ENCODE measurements at regions not wholly inside any gene's neighbourhood (a gene's known extent, or its start where the extent isn't known, plus 50 kb on each side); places are given as distances from the start of the nearest gene placed in this dataset.
"Not testable (repeated sequence)": the region's sequence is repeated elsewhere in the genome, so short reads cannot be mapped to it uniquely, and the experiment has no call there.

GRCh38 chr10:9999627-10000026 is 1018.0 kb upstream of the CELF2 start:
- DNase-seq (ENCODE audit: low read depth in 2 of 3, low spot score in 2 of 3) = no peak

- no peak for DNase-seq (ENCODE audit: low read depth in 2 of 3, low spot score in 2 of 3)
Observed at GRCh38 chr10:10007957-10008356, 1009.7 kb upstream of the CELF2 start.

- no peak for DNase-seq (ENCODE audit: low read depth in 2 of 3, low spot score in 2 of 3)
Observed at GRCh38 chr10:10010397-10010796, 1007.3 kb upstream of the CELF2 start.

DNA sequence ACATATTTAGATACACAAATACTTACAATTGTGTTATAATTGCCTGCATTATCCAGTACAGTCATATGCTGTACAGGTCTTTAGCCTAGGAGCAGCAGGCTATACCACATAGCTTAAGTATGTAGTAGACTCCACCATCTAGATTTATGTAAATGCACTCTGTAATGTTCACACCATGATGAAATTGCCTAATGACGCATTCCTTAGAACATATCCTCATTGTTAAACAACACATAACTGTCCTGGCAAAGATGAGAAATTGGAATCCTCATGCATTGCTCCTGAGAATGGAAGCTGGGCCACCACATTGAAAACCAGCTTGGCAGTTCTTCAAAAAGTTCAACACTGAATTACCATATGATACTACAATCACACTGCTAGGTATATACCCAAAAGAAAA is 1002.8 kb upstream of the CELF2 start:
- no peak for DNase-seq (ENCODE audit: low read depth in 2 of 3, low spot score in 2 of 3)

GRCh38 chr10:10017716-10018115 is 1000.0 kb upstream of the CELF2 start:
- DNase-seq (ENCODE audit: low read depth in 2 of 3, low spot score in 2 of 3) = no peak

- no peak for DNase-seq (ENCODE audit: low read depth in 2 of 3, low spot score in 2 of 3)
Observed at GRCh38 chr10:10020945-10021344, 996.7 kb upstream of the CELF2 start.

- no peak for DNase-seq (ENCODE audit: low read depth in 2 of 3, low spot score in 2 of 3)
Observed at GRCh38 chr10:10032991-10033390, 984.7 kb upstream of the CELF2 start.

GRCh38 chr10:10038348-10038747 is 979.3 kb upstream of the CELF2 start:
- DNase-seq (ENCODE audit: low read depth in 2 of 3, low spot score in 2 of 3) = no peak

DNA sequence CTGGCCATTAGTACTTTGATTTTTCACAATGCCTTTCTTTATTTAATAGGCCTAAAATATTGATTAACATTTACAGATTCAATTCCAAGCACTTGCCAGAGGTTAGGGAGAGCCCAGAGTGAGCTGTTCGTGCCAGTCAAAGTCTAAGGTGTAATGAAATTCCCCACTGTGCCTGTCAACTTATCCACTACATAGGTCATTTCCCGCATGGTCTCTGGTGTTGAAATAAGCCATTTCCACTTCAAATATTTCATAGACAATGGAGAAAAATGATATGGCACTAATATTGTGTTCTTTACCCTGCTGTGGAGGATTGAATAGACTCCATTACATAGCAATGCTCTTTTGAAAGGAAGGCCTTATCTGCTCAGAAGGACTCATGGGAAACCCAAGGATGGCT is 978.1 kb upstream of the CELF2 start:
- no peak for DNase-seq (ENCODE audit: low read depth in 2 of 3, low spot score in 2 of 3)

- no peak for DNase-seq (ENCODE audit: low read depth in 2 of 3, low spot score in 2 of 3)
Observed at GRCh38 chr10:10043083-10043482, 974.6 kb upstream of the CELF2 start.

GRCh38 chr10:10044922-10045764 is 972.5 kb upstream of the CELF2 start:
- DNase-seq (ENCODE audit: low read depth in 2 of 3, low spot score in 2 of 3) = no peak

DNA sequence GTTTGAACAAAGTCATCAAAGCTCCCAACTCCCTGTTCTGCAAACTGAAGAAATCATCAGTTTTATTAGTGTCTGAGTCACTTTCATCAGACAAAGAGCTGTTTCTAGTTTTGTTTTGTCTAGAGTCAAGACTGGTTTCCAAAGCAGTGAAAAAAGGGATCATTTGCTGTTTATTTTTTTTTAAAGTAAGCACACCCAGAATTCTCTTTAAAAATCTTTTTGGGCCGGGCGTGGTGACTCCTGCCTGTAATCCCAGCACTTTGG is 972.0 kb upstream of the CELF2 start:
- DNase-seq (ENCODE audit: low read depth in 2 of 3, low spot score in 2 of 3) = no peak

GRCh38 chr10:10047426-10047825 is 970.2 kb upstream of the CELF2 start:
- DNase-seq (ENCODE audit: low read depth in 2 of 3, low spot score in 2 of 3) = no peak

- no peak for DNase-seq (ENCODE audit: low read depth in 2 of 3, low spot score in 2 of 3)
Observed at GRCh38 chr10:10053051-10053450, 964.6 kb upstream of the CELF2 start.

- DNase-seq (ENCODE audit: low read depth in 2 of 3, low spot score in 2 of 3) = no peak
Observed at GRCh38 chr10:10054466-10054865, 963.2 kb upstream of the CELF2 start.

DNA sequence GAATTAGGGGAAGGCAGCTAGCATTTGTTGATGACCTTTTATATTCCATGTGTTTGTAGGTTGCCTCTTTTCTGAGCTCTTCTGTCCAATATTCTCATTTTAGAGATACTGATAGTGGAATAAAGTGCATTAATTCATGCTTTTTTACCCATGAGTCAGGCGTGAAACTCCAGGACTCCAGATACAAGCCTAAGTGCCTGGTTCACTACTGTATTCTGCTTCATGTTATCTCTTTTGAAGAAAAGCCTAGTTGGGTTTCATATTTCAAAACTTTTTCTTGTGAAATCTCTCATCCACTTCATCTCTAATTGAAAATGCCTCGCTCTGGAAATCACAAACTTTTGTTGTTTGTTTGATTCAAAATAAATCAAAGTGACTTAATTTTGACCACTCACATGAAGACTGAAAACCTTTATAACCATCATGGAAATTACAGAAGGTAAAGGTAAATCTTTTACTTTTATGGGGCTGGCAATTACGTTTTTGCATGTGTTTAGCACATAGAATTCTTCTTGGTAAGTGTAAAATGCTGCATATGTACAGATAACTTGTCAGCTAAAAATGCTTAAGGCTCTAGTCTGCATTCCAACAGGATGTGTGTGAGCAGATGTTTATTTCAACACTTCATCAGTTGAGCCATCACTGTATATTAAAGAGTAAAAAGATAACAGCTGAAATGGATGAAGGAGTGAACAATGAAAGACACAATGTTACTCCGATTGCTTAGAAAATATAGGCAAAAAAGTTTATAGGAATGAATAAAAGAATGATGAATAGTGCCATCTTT is 961.8 kb upstream of the CELF2 start:
- DNase-seq (ENCODE audit: low read depth in 2 of 3, low spot score in 2 of 3) = no peak

DNA sequence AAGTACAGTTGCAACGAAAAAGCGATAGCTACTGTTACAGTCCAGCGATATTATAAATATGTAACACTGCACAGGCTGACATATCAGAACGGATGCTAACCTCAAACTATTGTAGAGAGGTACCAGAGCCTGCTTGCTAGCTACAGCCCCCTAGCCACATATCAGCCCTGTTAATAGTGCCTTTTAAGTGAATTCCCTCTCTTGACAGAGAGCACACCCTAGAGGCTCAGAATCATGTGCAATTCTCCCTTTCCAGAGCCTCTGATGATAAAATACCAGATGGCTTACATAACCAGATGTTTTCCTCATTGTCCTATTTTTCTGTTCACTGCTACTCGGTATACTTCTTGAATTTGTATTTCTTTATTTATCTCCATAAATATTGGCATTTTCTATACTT is 960.7 kb upstream of the CELF2 start:
- peak in 1 of 3 donors; percentile 3 for DNase-seq (ENCODE audit: low read depth in 2 of 3, low spot score in 2 of 3)

- no peak for DNase-seq (ENCODE audit: low read depth in 2 of 3, low spot score in 2 of 3)
Observed at GRCh38 chr10:10067644-10068043, 950.0 kb upstream of the CELF2 start.

DNA sequence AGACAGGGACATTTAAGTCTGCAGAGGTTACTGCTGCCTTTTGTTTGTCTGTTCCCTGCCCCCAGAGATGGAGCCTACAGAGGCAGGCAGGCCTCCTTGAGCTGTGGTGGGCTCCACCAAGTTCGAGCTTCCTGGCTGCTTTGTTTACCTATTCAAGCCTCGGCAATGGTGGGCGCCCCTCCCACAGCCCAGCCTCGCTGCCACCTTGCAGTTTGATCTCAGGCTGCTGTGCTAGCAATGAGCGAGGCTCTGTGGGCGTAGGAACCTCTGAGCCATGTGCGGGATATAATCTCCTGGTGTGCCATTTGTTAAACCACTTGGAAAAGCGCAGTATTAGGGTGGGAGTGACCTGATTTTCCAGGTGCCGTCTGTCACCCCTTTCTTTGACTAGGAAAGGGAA is 942.8 kb upstream of the CELF2 start:
- DNase-seq (ENCODE audit: low read depth in 2 of 3, low spot score in 2 of 3) = not testable (repeated sequence)

DNA sequence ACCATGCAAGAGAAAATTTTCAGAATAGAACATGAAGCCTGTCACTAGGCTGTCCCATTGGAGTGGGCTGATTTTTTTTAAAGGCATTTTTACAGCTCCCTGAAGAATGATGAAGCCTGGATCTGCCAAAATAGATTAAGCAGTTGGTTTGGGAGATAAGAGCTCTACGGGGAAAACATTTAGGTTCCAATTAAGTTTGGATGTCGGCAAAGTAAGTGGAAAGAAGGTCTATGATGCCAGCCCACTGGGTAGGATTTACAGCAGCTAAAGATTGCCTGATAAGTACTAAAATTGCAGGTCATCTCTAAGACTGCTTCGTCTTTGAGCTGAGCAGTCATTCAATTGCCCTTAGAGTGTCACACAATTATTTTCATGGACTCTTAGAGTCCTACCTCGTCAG is 939.2 kb upstream of the CELF2 start:
- DNase-seq (ENCODE audit: low read depth in 2 of 3, low spot score in 2 of 3) = no peak

DNA sequence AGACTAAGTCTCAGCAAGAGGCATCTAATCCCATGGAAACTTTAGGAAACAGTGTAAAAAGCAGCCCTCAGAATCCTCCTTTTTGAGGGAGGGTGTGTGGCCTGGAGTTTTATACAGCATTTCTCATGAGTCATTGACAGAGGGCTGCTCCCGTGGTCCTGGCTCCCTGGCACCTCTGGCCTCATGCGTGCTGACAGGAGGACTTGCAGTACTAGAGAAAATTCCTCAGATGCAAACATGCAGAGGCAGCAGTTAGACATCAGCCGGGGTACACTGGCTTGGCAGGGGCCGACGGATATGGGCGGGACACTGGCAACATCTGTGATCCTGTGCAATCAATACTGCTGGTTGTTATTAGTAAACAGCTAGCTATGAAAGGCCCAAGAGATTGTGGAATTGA is 925.1 kb upstream of the CELF2 start:
- no peak for DNase-seq (ENCODE audit: low read depth in 2 of 3, low spot score in 2 of 3)

GRCh38 chr10:10093021-10093420 is 924.7 kb upstream of the CELF2 start:
- no peak for DNase-seq (ENCODE audit: low read depth in 2 of 3, low spot score in 2 of 3)

Data from hematopoietic multipotent progenitor cell (in vitro differentiated cells).